ENCODE measurements at regions not wholly inside any gene's neighbourhood (a gene's known extent, or its start where the extent isn't known, plus 50 kb on each side); places are given as distances from the start of the nearest gene placed in this dataset.

DNA sequence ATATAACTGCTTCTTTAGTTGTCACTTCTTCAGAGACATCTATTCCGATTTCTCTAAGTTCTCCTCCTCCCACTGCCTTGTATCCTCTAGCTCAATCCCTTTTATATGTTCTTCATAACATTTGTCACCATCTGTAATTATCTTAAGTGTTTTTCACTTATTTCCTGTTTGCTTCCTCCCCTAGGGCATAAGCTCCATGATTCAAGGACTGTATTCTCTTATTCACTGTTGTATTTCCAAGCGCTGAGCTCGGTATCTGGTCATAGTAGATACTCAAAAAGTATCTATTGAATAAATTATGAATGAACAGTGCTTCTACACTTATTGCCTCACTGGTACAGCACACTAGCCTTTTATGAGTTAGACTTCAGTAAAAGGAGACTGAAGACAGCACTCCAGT lies 109.0 kb upstream of the TMPO start:
- Histone ChIP-seq H3K27ac (ENCODE audit: extremely low read depth, low read depth, low read length) (no peak overlapping the region), H3K4me3 (no peak overlapping the region), H3K9me3 (replicated peaks; ENCODE audit: control insufficient read depth, insufficient read depth, low read depth, low read length) (no peaks in the 10 kb centered on the region; the same call in 1 of the 2 replicates), H2AFZ (ENCODE audit: low read depth, low read length) (no peak overlapping the region), H3K36me3 (ENCODE audit: control insufficient read depth, insufficient read depth, low read length) (no peaks in the 10 kb centered on the region), H3K4me2 (ENCODE audit: insufficient read depth, low read length) (no peak overlapping the region), H3K79me2 (ENCODE audit: control insufficient read depth, insufficient read depth, low read length) (no peaks in the 10 kb centered on the region), H3K9me1 (ENCODE audit: control insufficient read depth, insufficient read depth, low read length) (no peaks in the 10 kb centered on the region), H4K20me1 (replicated peaks; ENCODE audit: control insufficient read depth, insufficient read depth, low read length) (no peaks in the 10 kb centered on the region), H3K9ac (ENCODE audit: insufficient read depth in 1 of 2, low read depth in 2 of 2, low read length in 2 of 2) (no peak overlapping the region), H3K4me1 (replicated peaks in 1 of 2; ENCODE audit: control insufficient read depth in 2 of 2, insufficient read depth in 2 of 2, low read length in 2 of 2) (no peaks in the 10 kb centered on the region), H3K27me3 (ENCODE audit: control insufficient read depth in 2 of 2, insufficient read depth in 2 of 2, low read length in 2 of 2) (no peaks in the 10 kb centered on the region)
- in situ Hi-C loops (cut with MboI) = loop anchor here (25.0 kb wide), 1 partner anchor 581 kb away; no protein-coding TSS in a partner anchor
- BruUV-seq (replicated peaks) = no TSS peak
- ChIA-PET POLR2A (interaction anchor here (1.1 kb wide), 1 partner anchor 184 kb away, joined by 3 read pairs; no protein-coding TSS in a partner anchor), CTCF (ENCODE audit: low intra/inter-chr PET ratio) (no interaction called here)
- DNase-seq (ENCODE audit: extremely low read depth in 1 of 4, low spot score in 3 of 4) (no peak), ATAC-seq (no peak), FAIRE-seq (no peak)
- intact Hi-C loops (cut with micrococcal nuclease) = no loop called here
- WGBS (ENCODE audit: insufficient coverage, low coverage, missing lambda C conversion rate) = 7% methylated on average over 3 of the region's 3 CpGs
- TF ChIP-seq MYNN (IDR thresholded peaks at IDR 0.05) (no peak), MYNN (CRISPR knock-in tag; IDR thresholded peaks at IDR 0.05) (no peak), HOXB6 (CRISPR knock-in tag; IDR thresholded peaks at IDR 0.05; ENCODE audit: borderline replicate concordance) (no peak), ZNF124 (CRISPR knock-in tag; IDR thresholded peaks at IDR 0.05) (no peak), TEAD4 (IDR thresholded peaks at IDR 0.05; ENCODE audit: low read length) (no peak), TEAD4 (CRISPR knock-in tag; IDR thresholded peaks at IDR 0.05; ENCODE audit: borderline replicate concordance) (no peak), SLC30A9 (CRISPR knock-in tag; IDR thresholded peaks at IDR 0.05) (no peak), ZNF184 (CRISPR knock-in tag; IDR thresholded peaks at IDR 0.05) (no peak), ZC3H4 (CRISPR knock-in tag; IDR thresholded peaks at IDR 0.05; ENCODE audit: borderline replicate concordance) (no peak), NONO (IDR thresholded peaks at IDR 0.05; ENCODE audit: low read depth in 2 of 2, low read length in 1 of 2) (no peak), TBP (optimal IDR thresholded peaks at IDR 0.05; ENCODE audit: low read depth, low read length) (no peak), POLR3G (IDR thresholded peaks at IDR 0.05; ENCODE audit: extremely low read depth, insufficient read length, insufficient replicate concordance) (no peak), ZNF140 (CRISPR knock-in tag; IDR thresholded peaks at IDR 0.05) (no peak)
- TF ChIP-seq, protein P1, sequence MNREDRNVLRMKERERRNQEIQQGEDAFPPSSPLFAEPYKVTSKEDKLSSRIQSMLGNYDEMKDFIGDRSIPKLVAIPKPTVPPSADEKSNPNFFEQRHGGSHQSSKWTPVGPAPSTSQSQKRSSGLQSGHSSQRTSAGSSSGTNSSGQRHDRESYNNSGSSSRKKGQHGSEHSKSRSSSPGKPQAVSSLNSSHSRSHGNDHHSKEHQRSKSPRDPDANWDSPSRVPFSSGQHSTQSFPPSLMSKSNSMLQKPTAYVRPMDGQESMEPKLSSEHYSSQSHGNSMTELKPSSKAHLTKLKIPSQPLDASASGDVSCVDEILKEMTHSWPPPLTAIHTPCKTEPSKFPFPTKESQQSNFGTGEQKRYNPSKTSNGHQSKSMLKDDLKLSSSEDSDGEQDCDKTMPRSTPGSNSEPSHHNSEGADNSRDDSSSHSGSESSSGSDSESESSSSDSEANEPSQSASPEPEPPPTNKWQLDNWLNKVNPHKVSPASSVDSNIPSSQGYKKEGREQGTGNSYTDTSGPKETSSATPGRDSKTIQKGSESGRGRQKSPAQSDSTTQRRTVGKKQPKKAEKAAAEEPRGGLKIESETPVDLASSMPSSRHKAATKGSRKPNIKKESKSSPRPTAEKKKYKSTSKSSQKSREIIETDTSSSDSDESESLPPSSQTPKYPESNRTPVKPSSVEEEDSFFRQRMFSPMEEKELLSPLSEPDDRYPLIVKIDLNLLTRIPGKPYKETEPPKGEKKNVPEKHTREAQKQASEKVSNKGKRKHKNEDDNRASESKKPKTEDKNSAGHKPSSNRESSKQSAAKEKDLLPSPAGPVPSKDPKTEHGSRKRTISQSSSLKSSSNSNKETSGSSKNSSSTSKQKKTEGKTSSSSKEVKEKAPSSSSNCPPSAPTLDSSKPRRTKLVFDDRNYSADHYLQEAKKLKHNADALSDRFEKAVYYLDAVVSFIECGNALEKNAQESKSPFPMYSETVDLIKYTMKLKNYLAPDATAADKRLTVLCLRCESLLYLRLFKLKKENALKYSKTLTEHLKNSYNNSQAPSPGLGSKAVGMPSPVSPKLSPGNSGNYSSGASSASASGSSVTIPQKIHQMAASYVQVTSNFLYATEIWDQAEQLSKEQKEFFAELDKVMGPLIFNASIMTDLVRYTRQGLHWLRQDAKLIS (CRISPR knock-in tag; IDR thresholded peaks at IDR 0.05) = no peak
- TF ChIP-seq, protein P2, sequence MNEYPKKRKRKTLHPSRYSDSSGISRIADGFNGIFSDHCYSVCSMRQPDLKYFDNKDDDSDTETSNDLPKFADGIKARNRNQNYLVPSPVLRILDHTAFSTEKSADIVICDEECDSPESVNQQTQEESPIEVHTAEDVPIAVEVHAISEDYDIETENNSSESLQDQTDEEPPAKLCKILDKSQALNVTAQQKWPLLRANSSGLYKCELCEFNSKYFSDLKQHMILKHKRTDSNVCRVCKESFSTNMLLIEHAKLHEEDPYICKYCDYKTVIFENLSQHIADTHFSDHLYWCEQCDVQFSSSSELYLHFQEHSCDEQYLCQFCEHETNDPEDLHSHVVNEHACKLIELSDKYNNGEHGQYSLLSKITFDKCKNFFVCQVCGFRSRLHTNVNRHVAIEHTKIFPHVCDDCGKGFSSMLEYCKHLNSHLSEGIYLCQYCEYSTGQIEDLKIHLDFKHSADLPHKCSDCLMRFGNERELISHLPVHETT (CRISPR knock-in tag; conservative IDR thresholded peaks at IDR 0.05 in 1 of 2, IDR thresholded peaks at IDR 0.05 in 1 of 2) = no peak

Data from K562 (cell line).